ENCODE measurements at regions not wholly inside any gene's neighbourhood (a gene's known extent, or its start where the extent isn't known, plus 50 kb on each side); places are given as distances from the start of the nearest gene placed in this dataset.

GRCh38 chr15:98397419-98397818, 250.9 kb upstream of the IGF1R start:
- Mint-ChIP-seq H3K4me3 (no peak overlapping the region), H3K27me3 (no peaks in the 10 kb centered on the region), H3K4me1 (no peaks in the 10 kb centered on the region), H3K9me3 (ENCODE audit: insufficient read depth) (no peaks in the 10 kb centered on the region), H3K27ac (no peak overlapping the region)
- Histone ChIP-seq H3K4me3 (ENCODE audit: control extremely low read depth in 1 of 5, extremely low read depth in 1 of 5, insufficient read depth in 1 of 5, low read depth in 2 of 5, low read length in 4 of 5) (no peak overlapping the region), H3K9ac (ENCODE audit: low read length) (no peak overlapping the region), H4K20me1 (ENCODE audit: control insufficient read depth, insufficient read depth, low read length, poor library complexity, severe bottlenecking) (no peaks in the 10 kb centered on the region), H3K27ac (ENCODE audit: low read length in 2 of 2) (no peak overlapping the region), H3K79me2 (ENCODE audit: control insufficient read depth, insufficient read depth, low read length) (no peaks in the 10 kb centered on the region), H3K4me1 (ENCODE audit: control insufficient read depth in 2 of 2, insufficient read depth in 2 of 2, low read length in 2 of 2) (no peaks in the 10 kb centered on the region), H3K9me3 (ENCODE audit: control extremely low read depth in 1 of 3, control insufficient read depth in 2 of 3, insufficient read depth in 1 of 3, low read length in 2 of 3) (peaks cover 0 to 3% (median 0%) of the 10 kb centered on the region in 3 donors), H3K27me3 (replicated peaks in 1 of 4; ENCODE audit: control extremely low read depth in 1 of 4, control insufficient read depth in 3 of 4, insufficient read depth in 4 of 4, low read length in 3 of 4) (no peaks in the 10 kb centered on the region), H3K36me3 (replicated peaks in 1 of 2; ENCODE audit: control extremely low read depth in 1 of 2, control insufficient read depth in 1 of 2, extremely low read depth in 1 of 2, insufficient read depth in 2 of 2, low read length in 1 of 2) (no peaks in the 10 kb centered on the region), H3K4me2 (replicated peaks; ENCODE audit: low read depth, low read length, poor library complexity, severe bottlenecking) (no peak overlapping the region), H2AFZ (ENCODE audit: insufficient read depth, low read depth, low read length, poor library complexity, severe bottlenecking) (no peak overlapping the region)
- ChIA-PET CTCF (no interaction called here), POLR2A (no interaction called here)
- WGBS (ENCODE audit: insufficient coverage), result 72% methylated on average over 6 of the region's 8 CpGs
- intact Hi-C loops (cut with micrococcal nuclease), result no loop called here
- no peak for DNase-seq
- TF ChIP-seq CTCF (IDR thresholded peaks at IDR 0.05), result no peak
- TF ChIP-seq EZH2 (IDR thresholded peaks at IDR 0.05; ENCODE audit: borderline replicate concordance, insufficient read depth, low read depth, low read length, poor library complexity, severe bottlenecking), result no peak
- ATAC-seq (ENCODE audit: low read depth), result no peak

GRCh38 chr15:98398056-98398455, 250.3 kb upstream of the IGF1R start:
- no peaks in the 10 kb centered on the region for H3K9me3 Mint-ChIP-seq (ENCODE audit: insufficient read depth)
- H3K4me1 ChIP-seq (ENCODE audit: control insufficient read depth in 2 of 2, insufficient read depth in 2 of 2, low read length in 2 of 2), result no peaks in the 10 kb centered on the region
- no peak overlapping the region for H3K4me3 ChIP-seq (ENCODE audit: control extremely low read depth in 1 of 5, extremely low read depth in 1 of 5, insufficient read depth in 1 of 5, low read depth in 2 of 5, low read length in 4 of 5)
- H3K36me3 ChIP-seq (replicated peaks in 1 of 2; ENCODE audit: control extremely low read depth in 1 of 2, control insufficient read depth in 1 of 2, extremely low read depth in 1 of 2, insufficient read depth in 2 of 2, low read length in 1 of 2), result no peaks in the 10 kb centered on the region
- DNase-seq, result no peak
- intact Hi-C loops (cut with micrococcal nuclease), result no loop called here
- peaks cover 0 to 3% (median 0%) of the 10 kb centered on the region in 3 donors for H3K9me3 ChIP-seq (ENCODE audit: control extremely low read depth in 1 of 3, control insufficient read depth in 2 of 3, insufficient read depth in 1 of 3, low read length in 2 of 3)
- POLR2A ChIA-PET, result no interaction called here
- H3K27me3 ChIP-seq (replicated peaks in 1 of 4; ENCODE audit: control extremely low read depth in 1 of 4, control insufficient read depth in 3 of 4, insufficient read depth in 4 of 4, low read length in 3 of 4), result no peaks in the 10 kb centered on the region
- no peaks in the 10 kb centered on the region for H3K4me1 Mint-ChIP-seq
- H2AFZ ChIP-seq (ENCODE audit: insufficient read depth, low read depth, low read length, poor library complexity, severe bottlenecking), result no peak overlapping the region
- H3K27ac Mint-ChIP-seq, result no peak overlapping the region
- no CpG with 5 or more reads among the region's 4 CpGs for WGBS (ENCODE audit: insufficient coverage)
- H3K4me2 ChIP-seq (replicated peaks; ENCODE audit: low read depth, low read length, poor library complexity, severe bottlenecking), result no peak overlapping the region
- no peaks in the 10 kb centered on the region for H4K20me1 ChIP-seq (ENCODE audit: control insufficient read depth, insufficient read depth, low read length, poor library complexity, severe bottlenecking)
- no peaks in the 10 kb centered on the region for H3K79me2 ChIP-seq (ENCODE audit: control insufficient read depth, insufficient read depth, low read length)
- H3K27ac ChIP-seq (ENCODE audit: low read length in 2 of 2), result no peak overlapping the region
- no peak overlapping the region for H3K4me3 Mint-ChIP-seq
- H3K9ac ChIP-seq (ENCODE audit: low read length), result no peak overlapping the region
- CTCF ChIA-PET, result no interaction called here
- TF ChIP-seq CTCF (IDR thresholded peaks at IDR 0.05), result no peak
- no peak for TF ChIP-seq EZH2 (IDR thresholded peaks at IDR 0.05; ENCODE audit: borderline replicate concordance, insufficient read depth, low read depth, low read length, poor library complexity, severe bottlenecking)
- ATAC-seq (ENCODE audit: low read depth), result no peak
- no peaks in the 10 kb centered on the region for H3K27me3 Mint-ChIP-seq
